ENCODE measurements at regions not wholly inside any gene's neighbourhood (a gene's known extent, or its start where the extent isn't known, plus 50 kb on each side); places are given as distances from the start of the nearest gene placed in this dataset.

- DNase-seq (ENCODE audit: low read depth in 1 of 2, low spot score in 2 of 2) = peak in 1 of 2 experiments; percentile 55
- Histone ChIP-seq H3K27me3 (replicated peaks) (no peaks in the 10 kb centered on the region), H3K9me3 (replicated peaks) (no peaks in the 10 kb centered on the region), H3K4me3 (no peak overlapping the region), H3K27ac (no peak overlapping the region), H3K36me3 (no peaks in the 10 kb centered on the region), H3K4me1 (replicated peaks) (peaks cover 9% of the 10 kb centered on the region)
Observed at GRCh38 chr6:112717856-112718255, 370.7 kb downstream of the RFPL4B start.

GRCh38 chr6:112725541-112726085, 378.5 kb downstream of the RFPL4B start:
- Histone ChIP-seq H3K27me3 (replicated peaks) (no peaks in the 10 kb centered on the region), H3K27ac (no peak overlapping the region), H3K4me1 (replicated peaks) (no peaks in the 10 kb centered on the region), H3K36me3 (no peaks in the 10 kb centered on the region), H3K9me3 (replicated peaks) (no peaks in the 10 kb centered on the region), H3K4me3 (no peak overlapping the region)
- no peak for DNase-seq (ENCODE audit: low read depth in 1 of 2, low spot score in 2 of 2)

- Histone ChIP-seq H3K27me3 (replicated peaks) (no peaks in the 10 kb centered on the region), H3K4me1 (replicated peaks) (no peaks in the 10 kb centered on the region), H3K9me3 (replicated peaks) (no peaks in the 10 kb centered on the region), H3K4me3 (no peak overlapping the region), H3K36me3 (no peaks in the 10 kb centered on the region), H3K27ac (no peak overlapping the region)
- no peak for DNase-seq (ENCODE audit: low read depth in 1 of 2, low spot score in 2 of 2)
Observed at GRCh38 chr6:112735129-112735528, 388.0 kb downstream of the RFPL4B start.

GRCh38 chr6:112739766-112740165, 392.6 kb downstream of the RFPL4B start:
- Histone ChIP-seq H3K36me3 (no peaks in the 10 kb centered on the region), H3K27ac (no peak overlapping the region), H3K9me3 (replicated peaks) (no peaks in the 10 kb centered on the region), H3K4me3 (no peak overlapping the region), H3K27me3 (replicated peaks) (no peaks in the 10 kb centered on the region), H3K4me1 (replicated peaks) (no peaks in the 10 kb centered on the region)
- no peak for DNase-seq (ENCODE audit: low read depth in 1 of 2, low spot score in 2 of 2)

GRCh38 chr6:112743323-112743722, 396.2 kb downstream of the RFPL4B start:
- no peaks in the 10 kb centered on the region for H3K4me1 ChIP-seq (replicated peaks)
- no peak overlapping the region for H3K27ac ChIP-seq
- H3K36me3 ChIP-seq = no peaks in the 10 kb centered on the region
- H3K9me3 ChIP-seq (replicated peaks) = no peaks in the 10 kb centered on the region
- DNase-seq (ENCODE audit: low read depth in 1 of 2, low spot score in 2 of 2) = no peak
- H3K27me3 ChIP-seq (replicated peaks) = no peaks in the 10 kb centered on the region
- no peak overlapping the region for H3K4me3 ChIP-seq

- DNase-seq (ENCODE audit: low read depth in 1 of 2, low spot score in 2 of 2) = no peak
- Histone ChIP-seq H3K4me3 (no peak overlapping the region), H3K4me1 (replicated peaks) (no peaks in the 10 kb centered on the region), H3K27me3 (replicated peaks) (no peaks in the 10 kb centered on the region), H3K27ac (no peak overlapping the region), H3K9me3 (replicated peaks) (no peaks in the 10 kb centered on the region), H3K36me3 (no peaks in the 10 kb centered on the region)
Observed at GRCh38 chr6:112744827-112745226, 397.7 kb downstream of the RFPL4B start.

- H3K4me3 ChIP-seq = no peak overlapping the region
Observed at GRCh38 chr6:112745765-112746164, 398.6 kb downstream of the RFPL4B start.

GRCh38 chr6:112749673-112750072, 402.5 kb downstream of the RFPL4B start:
- Histone ChIP-seq H3K4me3 (no peak overlapping the region), H3K36me3 (no peaks in the 10 kb centered on the region), H3K27ac (no peak overlapping the region), H3K27me3 (replicated peaks) (no peaks in the 10 kb centered on the region), H3K4me1 (replicated peaks) (no peaks in the 10 kb centered on the region), H3K9me3 (replicated peaks) (no peaks in the 10 kb centered on the region)
- no peak for DNase-seq (ENCODE audit: low read depth in 1 of 2, low spot score in 2 of 2)

More at GRCh38 chr6:112745765-112746164, 398.6 kb downstream of the RFPL4B start:
- Histone ChIP-seq H3K27me3 (replicated peaks) (no peaks in the 10 kb centered on the region), H3K9me3 (replicated peaks) (no peaks in the 10 kb centered on the region), H3K27ac (no peak overlapping the region), H3K4me1 (replicated peaks) (no peaks in the 10 kb centered on the region), H3K36me3 (no peaks in the 10 kb centered on the region)
- DNase-seq (ENCODE audit: low read depth in 1 of 2, low spot score in 2 of 2) = no peak

- no peak for DNase-seq (ENCODE audit: low read depth in 1 of 2, low spot score in 2 of 2)
- Histone ChIP-seq H3K27me3 (replicated peaks) (no peaks in the 10 kb centered on the region), H3K9me3 (replicated peaks) (no peaks in the 10 kb centered on the region), H3K27ac (no peak overlapping the region), H3K36me3 (no peaks in the 10 kb centered on the region), H3K4me3 (no peak overlapping the region), H3K4me1 (replicated peaks) (no peaks in the 10 kb centered on the region)
Observed at GRCh38 chr6:112752305-112752704, 405.2 kb downstream of the RFPL4B start.

- no peak for DNase-seq (ENCODE audit: low read depth in 1 of 2, low spot score in 2 of 2)
- Histone ChIP-seq H3K4me1 (replicated peaks) (no peaks in the 10 kb centered on the region), H3K36me3 (no peaks in the 10 kb centered on the region), H3K27me3 (replicated peaks) (no peaks in the 10 kb centered on the region), H3K27ac (no peak overlapping the region), H3K4me3 (no peak overlapping the region), H3K9me3 (replicated peaks) (no peaks in the 10 kb centered on the region)
Observed at GRCh38 chr6:112752791-112753190, 405.7 kb downstream of the RFPL4B start.

- Histone ChIP-seq H3K36me3 (no peaks in the 10 kb centered on the region), H3K27me3 (replicated peaks) (no peaks in the 10 kb centered on the region), H3K9me3 (replicated peaks) (no peaks in the 10 kb centered on the region), H3K4me1 (replicated peaks) (no peaks in the 10 kb centered on the region), H3K27ac (no peak overlapping the region), H3K4me3 (no peak overlapping the region)
- DNase-seq (ENCODE audit: low read depth in 1 of 2, low spot score in 2 of 2) = no peak
Observed at GRCh38 chr6:112760831-112761230, 413.7 kb downstream of the RFPL4B start.

GRCh38 chr6:112761740-112762139, 414.6 kb downstream of the RFPL4B start:
- DNase-seq (ENCODE audit: low read depth in 1 of 2, low spot score in 2 of 2) = no peak
- no peaks in the 10 kb centered on the region for H3K4me1 ChIP-seq (replicated peaks)
- no peaks in the 10 kb centered on the region for H3K36me3 ChIP-seq
- H3K4me3 ChIP-seq = no peak overlapping the region
- no peaks in the 10 kb centered on the region for H3K27me3 ChIP-seq (replicated peaks)
- no peak overlapping the region for H3K27ac ChIP-seq
- H3K9me3 ChIP-seq (replicated peaks) = no peaks in the 10 kb centered on the region

- no peak overlapping the region for H3K4me3 ChIP-seq
- no peaks in the 10 kb centered on the region for H3K9me3 ChIP-seq (replicated peaks)
- H3K36me3 ChIP-seq = no peaks in the 10 kb centered on the region
- H3K27me3 ChIP-seq (replicated peaks) = no peaks in the 10 kb centered on the region
- H3K27ac ChIP-seq = no peak overlapping the region
- no peaks in the 10 kb centered on the region for H3K4me1 ChIP-seq (replicated peaks)
- no peak for DNase-seq (ENCODE audit: low read depth in 1 of 2, low spot score in 2 of 2)
Observed at GRCh38 chr6:112764377-112764776, 417.2 kb downstream of the RFPL4B start.

GRCh38 chr6:112770308-112770707, 423.2 kb downstream of the RFPL4B start:
- Histone ChIP-seq H3K4me3 (no peak overlapping the region), H3K4me1 (replicated peaks) (no peaks in the 10 kb centered on the region), H3K36me3 (no peaks in the 10 kb centered on the region), H3K27me3 (replicated peaks) (no peaks in the 10 kb centered on the region), H3K9me3 (replicated peaks) (no peaks in the 10 kb centered on the region), H3K27ac (no peak overlapping the region)
- DNase-seq (ENCODE audit: low read depth in 1 of 2, low spot score in 2 of 2) = no peak

GRCh38 chr6:112773187-112773586, 426.1 kb downstream of the RFPL4B start:
- H3K27ac ChIP-seq = no peak overlapping the region
- H3K4me3 ChIP-seq = no peak overlapping the region
- no peaks in the 10 kb centered on the region for H3K4me1 ChIP-seq (replicated peaks)
- no peaks in the 10 kb centered on the region for H3K9me3 ChIP-seq (replicated peaks)
- no peaks in the 10 kb centered on the region for H3K36me3 ChIP-seq
- no peaks in the 10 kb centered on the region for H3K27me3 ChIP-seq (replicated peaks)
- no peak for DNase-seq (ENCODE audit: low read depth in 1 of 2, low spot score in 2 of 2)

All from SJSA1 (cell line).